ENCODE measurements at regions not wholly inside any gene's neighbourhood (a gene's known extent, or its start where the extent isn't known, plus 50 kb on each side); places are given as distances from the start of the nearest gene placed in this dataset.

- Histone ChIP-seq H3K9ac (ENCODE audit: low read depth in 1 of 2, low read length in 2 of 2) (no peak overlapping the region), H3K36me3 (ENCODE audit: control insufficient read depth in 2 of 2, insufficient read depth in 2 of 2, low read length in 2 of 2) (no peaks in the 10 kb centered on the region), H3K4me1 (ENCODE audit: control insufficient read depth in 2 of 2, insufficient read depth in 2 of 2, low read length in 2 of 2) (no peaks in the 10 kb centered on the region), H3K27me3 (ENCODE audit: control insufficient read depth in 2 of 2, insufficient read depth in 2 of 2, low read length in 2 of 2) (no peaks in the 10 kb centered on the region), H3K27ac (ENCODE audit: low read depth in 2 of 2, low read length in 2 of 2) (no peak overlapping the region), H3K4me3 (ENCODE audit: low read length in 2 of 2) (no peak overlapping the region), H3K9me3 (ENCODE audit: control insufficient read depth in 2 of 2, low read length in 2 of 2) (no peaks in the 10 kb centered on the region)
These were observed 779.3 kb upstream of the WWC1 start for GRCh38 chr5:167512111-167512510.

GRCh38 chr5:167513381-167513780 is 778.1 kb upstream of the WWC1 start:
- no peak overlapping the region for H3K27ac ChIP-seq (ENCODE audit: low read depth in 2 of 2, low read length in 2 of 2)
- H3K9me3 ChIP-seq (ENCODE audit: control insufficient read depth in 2 of 2, low read length in 2 of 2), result no peaks in the 10 kb centered on the region
- no peak overlapping the region for H3K9ac ChIP-seq (ENCODE audit: low read depth in 1 of 2, low read length in 2 of 2)
- no peaks in the 10 kb centered on the region for H3K4me1 ChIP-seq (ENCODE audit: control insufficient read depth in 2 of 2, insufficient read depth in 2 of 2, low read length in 2 of 2)
- H3K36me3 ChIP-seq (ENCODE audit: control insufficient read depth in 2 of 2, insufficient read depth in 2 of 2, low read length in 2 of 2), result no peaks in the 10 kb centered on the region
- H3K27me3 ChIP-seq (ENCODE audit: control insufficient read depth in 2 of 2, insufficient read depth in 2 of 2, low read length in 2 of 2), result no peaks in the 10 kb centered on the region
- H3K4me3 ChIP-seq (ENCODE audit: low read length in 2 of 2), result no peak overlapping the region

- no peaks in the 10 kb centered on the region for H3K36me3 ChIP-seq (ENCODE audit: control insufficient read depth in 2 of 2, insufficient read depth in 2 of 2, low read length in 2 of 2)
- no peaks in the 10 kb centered on the region for H3K27me3 ChIP-seq (ENCODE audit: control insufficient read depth in 2 of 2, insufficient read depth in 2 of 2, low read length in 2 of 2)
- no peak overlapping the region for H3K4me3 ChIP-seq (ENCODE audit: low read length in 2 of 2)
- H3K9ac ChIP-seq (ENCODE audit: low read depth in 1 of 2, low read length in 2 of 2), result no peak overlapping the region
- H3K27ac ChIP-seq (ENCODE audit: low read depth in 2 of 2, low read length in 2 of 2), result no peak overlapping the region
- no peaks in the 10 kb centered on the region for H3K9me3 ChIP-seq (ENCODE audit: control insufficient read depth in 2 of 2, low read length in 2 of 2)
- no peaks in the 10 kb centered on the region for H3K4me1 ChIP-seq (ENCODE audit: control insufficient read depth in 2 of 2, insufficient read depth in 2 of 2, low read length in 2 of 2)
These were observed 777.0 kb upstream of the WWC1 start for GRCh38 chr5:167514461-167514860.

GRCh38 chr5:167525004-167525403 is 766.4 kb upstream of the WWC1 start:
- no peak overlapping the region for H3K9ac ChIP-seq (ENCODE audit: low read depth in 1 of 2, low read length in 2 of 2)
- no peak overlapping the region for H3K27ac ChIP-seq (ENCODE audit: low read depth in 2 of 2, low read length in 2 of 2)
- no peaks in the 10 kb centered on the region for H3K36me3 ChIP-seq (ENCODE audit: control insufficient read depth in 2 of 2, insufficient read depth in 2 of 2, low read length in 2 of 2)
- no peaks in the 10 kb centered on the region for H3K4me1 ChIP-seq (ENCODE audit: control insufficient read depth in 2 of 2, insufficient read depth in 2 of 2, low read length in 2 of 2)
- no peaks in the 10 kb centered on the region for H3K9me3 ChIP-seq (ENCODE audit: control insufficient read depth in 2 of 2, low read length in 2 of 2)
- H3K4me3 ChIP-seq (ENCODE audit: low read length in 2 of 2), result no peak overlapping the region
- H3K27me3 ChIP-seq (ENCODE audit: control insufficient read depth in 2 of 2, insufficient read depth in 2 of 2, low read length in 2 of 2), result no peaks in the 10 kb centered on the region

GRCh38 chr5:167528651-167529050 is 762.8 kb upstream of the WWC1 start:
- Histone ChIP-seq H3K27me3 (ENCODE audit: control insufficient read depth in 2 of 2, insufficient read depth in 2 of 2, low read length in 2 of 2) (peaks cover 0 to 2% of the 10 kb centered on the region in 2 donors), H3K27ac (ENCODE audit: low read depth in 2 of 2, low read length in 2 of 2) (no peak overlapping the region), H3K4me1 (ENCODE audit: control insufficient read depth in 2 of 2, insufficient read depth in 2 of 2, low read length in 2 of 2) (no peaks in the 10 kb centered on the region)

GRCh38 chr5:167530548-167530947 is 760.9 kb upstream of the WWC1 start:
- no peak overlapping the region for H3K4me3 ChIP-seq (ENCODE audit: low read length in 2 of 2)
- peaks cover 0 to 2% of the 10 kb centered on the region in 2 donors for H3K27me3 ChIP-seq (ENCODE audit: control insufficient read depth in 2 of 2, insufficient read depth in 2 of 2, low read length in 2 of 2)
- no peak overlapping the region for H3K9ac ChIP-seq (ENCODE audit: low read depth in 1 of 2, low read length in 2 of 2)
- H3K27ac ChIP-seq (ENCODE audit: low read depth in 2 of 2, low read length in 2 of 2), result no peak overlapping the region
- no peaks in the 10 kb centered on the region for H3K36me3 ChIP-seq (ENCODE audit: control insufficient read depth in 2 of 2, insufficient read depth in 2 of 2, low read length in 2 of 2)
- no peaks in the 10 kb centered on the region for H3K4me1 ChIP-seq (ENCODE audit: control insufficient read depth in 2 of 2, insufficient read depth in 2 of 2, low read length in 2 of 2)
- no peaks in the 10 kb centered on the region for H3K9me3 ChIP-seq (ENCODE audit: control insufficient read depth in 2 of 2, low read length in 2 of 2)

More at GRCh38 chr5:167528651-167529050, 762.8 kb upstream of the WWC1 start:
- H3K9me3 ChIP-seq (ENCODE audit: control insufficient read depth in 2 of 2, low read length in 2 of 2), result no peaks in the 10 kb centered on the region
- no peak overlapping the region for H3K4me3 ChIP-seq (ENCODE audit: low read length in 2 of 2)
- H3K36me3 ChIP-seq (ENCODE audit: control insufficient read depth in 2 of 2, insufficient read depth in 2 of 2, low read length in 2 of 2), result no peaks in the 10 kb centered on the region
- no peak overlapping the region for H3K9ac ChIP-seq (ENCODE audit: low read depth in 1 of 2, low read length in 2 of 2)

- no peaks in the 10 kb centered on the region for H3K9me3 ChIP-seq (ENCODE audit: control insufficient read depth in 2 of 2, low read length in 2 of 2)
- H3K27me3 ChIP-seq (ENCODE audit: control insufficient read depth in 2 of 2, insufficient read depth in 2 of 2, low read length in 2 of 2), result peaks cover 0 to 2% of the 10 kb centered on the region in 2 donors
- H3K9ac ChIP-seq (ENCODE audit: low read depth in 1 of 2, low read length in 2 of 2), result no peak overlapping the region
- H3K27ac ChIP-seq (ENCODE audit: low read depth in 2 of 2, low read length in 2 of 2), result no peak overlapping the region
- no peaks in the 10 kb centered on the region for H3K36me3 ChIP-seq (ENCODE audit: control insufficient read depth in 2 of 2, insufficient read depth in 2 of 2, low read length in 2 of 2)
- no peaks in the 10 kb centered on the region for H3K4me1 ChIP-seq (ENCODE audit: control insufficient read depth in 2 of 2, insufficient read depth in 2 of 2, low read length in 2 of 2)
- H3K4me3 ChIP-seq (ENCODE audit: low read length in 2 of 2), result no peak overlapping the region
These were observed 757.3 kb upstream of the WWC1 start for GRCh38 chr5:167533814-167534795.

GRCh38 chr5:167539747-167540146 is 751.7 kb upstream of the WWC1 start:
- Histone ChIP-seq H3K4me1 (ENCODE audit: control insufficient read depth in 2 of 2, insufficient read depth in 2 of 2, low read length in 2 of 2) (no peaks in the 10 kb centered on the region), H3K36me3 (ENCODE audit: control insufficient read depth in 2 of 2, insufficient read depth in 2 of 2, low read length in 2 of 2) (no peaks in the 10 kb centered on the region), H3K27ac (ENCODE audit: low read depth in 2 of 2, low read length in 2 of 2) (no peak overlapping the region), H3K27me3 (ENCODE audit: control insufficient read depth in 2 of 2, insufficient read depth in 2 of 2, low read length in 2 of 2) (no peaks in the 10 kb centered on the region), H3K9me3 (ENCODE audit: control insufficient read depth in 2 of 2, low read length in 2 of 2) (no peaks in the 10 kb centered on the region), H3K9ac (ENCODE audit: low read depth in 1 of 2, low read length in 2 of 2) (no peak overlapping the region), H3K4me3 (ENCODE audit: low read length in 2 of 2) (no peak overlapping the region)

- Histone ChIP-seq H3K36me3 (ENCODE audit: control insufficient read depth in 2 of 2, insufficient read depth in 2 of 2, low read length in 2 of 2) (no peaks in the 10 kb centered on the region), H3K27me3 (ENCODE audit: control insufficient read depth in 2 of 2, insufficient read depth in 2 of 2, low read length in 2 of 2) (no peaks in the 10 kb centered on the region), H3K4me1 (ENCODE audit: control insufficient read depth in 2 of 2, insufficient read depth in 2 of 2, low read length in 2 of 2) (no peaks in the 10 kb centered on the region), H3K9ac (ENCODE audit: low read depth in 1 of 2, low read length in 2 of 2) (no peak overlapping the region), H3K4me3 (ENCODE audit: low read length in 2 of 2) (no peak overlapping the region), H3K27ac (ENCODE audit: low read depth in 2 of 2, low read length in 2 of 2) (no peak overlapping the region), H3K9me3 (ENCODE audit: control insufficient read depth in 2 of 2, low read length in 2 of 2) (no peaks in the 10 kb centered on the region)
These were observed 745.2 kb upstream of the WWC1 start for GRCh38 chr5:167546270-167546669.

- Histone ChIP-seq H3K4me3 (ENCODE audit: low read length in 2 of 2) (no peak overlapping the region), H3K36me3 (ENCODE audit: control insufficient read depth in 2 of 2, insufficient read depth in 2 of 2, low read length in 2 of 2) (no peaks in the 10 kb centered on the region), H3K27me3 (ENCODE audit: control insufficient read depth in 2 of 2, insufficient read depth in 2 of 2, low read length in 2 of 2) (no peaks in the 10 kb centered on the region)
These were observed 739.1 kb upstream of the WWC1 start for GRCh38 chr5:167552356-167552755.

More at GRCh38 chr5:167552356-167552755, 739.1 kb upstream of the WWC1 start:
- Histone ChIP-seq H3K27ac (ENCODE audit: low read depth in 2 of 2, low read length in 2 of 2) (no peak overlapping the region), H3K9ac (ENCODE audit: low read depth in 1 of 2, low read length in 2 of 2) (no peak overlapping the region), H3K4me1 (ENCODE audit: control insufficient read depth in 2 of 2, insufficient read depth in 2 of 2, low read length in 2 of 2) (no peaks in the 10 kb centered on the region), H3K9me3 (ENCODE audit: control insufficient read depth in 2 of 2, low read length in 2 of 2) (no peaks in the 10 kb centered on the region)

All from mucosa of rectum (tissue), 2 donors.